GM10266 (cell line): ENCODE measurements at regions not wholly inside any gene's neighbourhood (a gene's known extent, or its start where the extent isn't known, plus 50 kb on each side); places are given as distances from the start of the nearest gene placed in this dataset.

Source experiments
- DNase-seq: peaks from one replicate; pipeline ENCODE4 v3.0.0; 2012; ENCODE audit errors: extremely low spot score
- CTCF ChIP-seq: IDR thresholded peaks from 2 replicates; pipeline ENCODE4 v1.5.1; 2012; ENCODE audit warnings: mild to moderate bottlenecking, low read depth; ENCODE audit not compliant: control insufficient read depth, insufficient read depth; ENCODE audit errors: missing control alignments

DNA sequence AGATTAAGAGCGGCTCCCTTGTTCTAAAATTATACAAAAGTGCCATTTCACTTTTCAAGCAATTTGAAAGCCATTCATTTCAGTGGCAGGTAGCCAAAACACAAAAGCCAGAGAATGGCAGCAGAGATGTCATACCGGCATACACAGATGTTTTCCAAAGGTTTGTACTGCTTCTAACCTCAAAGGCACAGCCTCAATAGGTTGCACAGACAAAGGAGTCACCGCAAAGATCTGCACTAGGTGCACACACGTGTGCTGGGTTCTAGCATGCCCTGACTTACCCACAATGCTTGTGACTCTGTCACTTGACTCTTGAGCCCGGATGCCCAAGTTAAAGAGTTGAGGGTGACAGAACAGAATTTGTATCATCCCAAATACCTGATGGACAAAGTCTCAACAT lies 448.9 kb upstream of the ADGRL2 start:
- TF ChIP-seq CTCF: no peak
- DNase-seq: no peak

DNA sequence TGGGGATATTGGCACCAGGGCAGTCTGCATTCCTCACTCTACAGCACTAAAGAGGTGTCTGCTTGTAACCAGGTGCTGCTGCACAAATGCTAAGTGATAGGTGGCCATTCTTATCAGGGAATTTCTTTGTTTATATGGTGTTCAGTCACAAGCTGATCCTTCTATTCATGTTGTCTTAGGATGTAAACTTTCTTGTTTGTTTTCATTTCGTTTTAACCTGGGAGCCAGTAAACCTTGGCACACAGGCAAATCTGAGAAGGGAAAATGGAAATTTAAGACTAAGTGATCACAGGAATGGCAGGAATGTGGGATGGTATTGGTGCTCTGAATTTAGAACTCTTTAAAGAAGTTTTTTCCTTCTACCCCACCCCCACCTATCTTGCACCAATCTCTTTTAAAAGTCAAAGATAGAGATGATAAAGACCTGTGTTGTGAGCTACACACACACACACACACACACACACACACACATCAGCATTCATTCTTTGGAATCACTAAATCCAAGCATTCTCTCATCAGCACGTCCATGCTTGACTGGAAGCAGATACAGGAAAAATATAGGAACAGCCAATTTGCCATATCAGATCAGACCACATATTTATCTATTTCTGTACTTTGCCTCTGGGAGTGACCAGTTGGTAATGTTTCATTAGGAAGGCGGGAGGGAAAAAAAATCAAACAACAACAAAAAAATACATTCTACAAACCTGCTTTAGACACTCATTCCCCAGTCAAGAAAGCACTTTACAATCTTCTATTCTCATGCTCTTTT lies 451.4 kb upstream of the ADGRL2 start:
- DNase-seq: no peak
- no peak for TF ChIP-seq CTCF

GRCh38 chr1:81345110-81345509 lies 455.6 kb upstream of the ADGRL2 start:
- TF ChIP-seq CTCF: no peak
- no peak for DNase-seq

GRCh38 chr1:81340239-81340638 lies 460.5 kb upstream of the ADGRL2 start:
- DNase-seq: no peak
- TF ChIP-seq CTCF: no peak

DNA sequence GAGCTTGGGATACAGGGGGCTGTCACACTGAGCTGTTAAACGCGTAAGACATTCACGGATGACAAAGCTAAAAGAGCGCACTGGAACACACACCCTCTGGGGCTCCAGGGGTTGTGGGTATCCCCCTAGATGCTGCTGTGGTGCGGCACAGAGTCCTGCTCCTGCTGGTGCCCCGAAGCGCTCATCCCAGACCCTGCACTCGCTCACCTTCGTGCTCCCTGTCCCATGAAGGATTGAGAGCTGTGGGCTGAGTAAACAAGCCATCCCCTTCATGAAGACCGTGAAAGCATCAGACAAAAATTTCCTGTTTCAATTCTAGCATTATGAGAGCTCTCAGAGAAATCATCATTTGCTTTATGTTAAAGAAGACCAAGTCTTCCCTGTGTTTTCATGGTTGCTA lies 463.5 kb upstream of the ADGRL2 start:
- no peak for TF ChIP-seq CTCF
- DNase-seq: no peak

DNA sequence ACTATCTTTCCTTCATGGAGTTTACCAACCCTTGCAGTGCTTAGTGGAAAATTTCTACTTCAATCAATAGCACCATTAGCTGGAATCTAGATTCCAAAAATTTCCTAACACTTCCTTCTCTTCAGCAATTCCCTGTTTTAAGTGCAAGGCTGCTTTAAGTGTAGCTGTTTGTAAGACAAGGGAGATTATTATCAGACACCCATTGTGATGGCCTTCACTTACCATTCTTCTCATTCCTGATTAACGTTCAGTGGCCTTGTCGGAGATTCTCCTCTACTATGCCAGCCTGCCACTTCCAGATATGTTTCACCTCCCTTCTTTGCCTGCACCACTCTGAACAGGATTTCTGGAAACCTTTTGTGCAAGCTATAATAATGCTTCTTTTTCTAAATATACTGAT lies 464.9 kb upstream of the ADGRL2 start:
- no peak for DNase-seq
- TF ChIP-seq CTCF: no peak

DNA sequence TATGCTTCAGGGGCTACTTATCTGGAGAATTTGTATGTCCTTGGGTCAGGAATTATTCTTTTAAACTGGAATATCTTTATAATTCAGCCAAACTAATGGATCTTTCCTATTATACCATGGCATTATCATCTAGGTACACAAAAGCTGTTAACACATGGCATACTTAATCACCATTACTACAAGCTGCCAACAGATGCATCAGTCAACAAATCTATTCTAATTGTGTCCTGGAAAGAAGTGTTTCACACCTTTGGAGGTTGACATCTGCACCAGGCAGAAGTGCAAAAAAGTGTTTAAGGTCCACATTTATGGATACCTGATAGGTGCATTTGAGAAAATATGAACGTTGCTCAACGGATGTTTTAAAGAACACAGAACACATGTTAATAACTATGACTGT lies 470.2 kb upstream of the ADGRL2 start:
- no peak for TF ChIP-seq CTCF
- DNase-seq: no peak
